GM18520 (cell line): ENCODE measurements at regions not wholly inside any gene's neighbourhood (a gene's known extent, or its start where the extent isn't known, plus 50 kb on each side); places are given as distances from the start of the nearest gene placed in this dataset.
"Not testable (repeated sequence)": the region's sequence is repeated elsewhere in the genome, so short reads cannot be mapped to it uniquely, and the experiment has no call there.

ENCODE experiments used
- ATAC-seq: cut with Tn5 transposase; IDR thresholded peaks from one replicate; pipeline ENCODE4 v1.9.1; 2021; ENCODE audit not compliant: unreplicated experiment

- ATAC-seq, result no peak
Observed at GRCh38 chrX:65971151-65971550, 68.7 kb downstream of the VSIG4 start.

DNA sequence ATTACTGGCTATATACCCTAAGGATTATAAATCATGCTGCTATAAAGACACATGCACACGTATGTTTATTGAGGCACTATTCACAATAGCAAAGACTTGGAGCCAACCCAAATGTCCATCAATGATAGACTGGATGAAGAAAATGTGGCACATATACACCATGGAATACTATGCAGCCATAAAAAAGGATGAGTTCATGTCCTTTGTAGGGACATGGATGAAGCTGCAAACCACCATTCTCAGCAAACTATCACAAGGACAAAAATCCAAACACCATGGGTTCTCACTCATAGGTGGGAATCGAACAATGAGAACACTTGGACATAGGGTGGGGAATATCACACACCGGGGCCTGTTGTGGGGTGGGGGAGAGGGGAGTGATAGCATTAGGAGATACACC, 72.7 kb downstream of the VSIG4 start:
- ATAC-seq, result not testable (repeated sequence)

DNA sequence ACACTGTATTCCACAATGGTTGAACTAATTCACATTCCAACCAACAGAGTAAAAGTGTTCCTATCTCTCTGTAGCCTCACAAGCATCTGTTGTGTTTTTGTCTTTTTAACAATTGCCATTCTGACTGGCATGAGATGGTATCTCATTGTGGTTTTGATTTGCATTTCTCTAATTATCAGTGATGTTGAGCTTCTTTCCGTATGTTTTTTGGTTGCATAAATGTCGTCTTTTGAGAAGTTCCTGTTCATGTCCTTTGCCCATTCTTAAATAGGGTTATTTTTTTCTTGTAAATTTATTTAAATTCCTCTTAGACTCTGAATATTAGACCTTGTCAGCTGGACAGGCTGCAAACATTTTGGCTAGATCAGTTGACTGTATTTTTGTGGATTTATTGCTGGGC, 78.2 kb downstream of the VSIG4 start:
- ATAC-seq, result no peak

DNA sequence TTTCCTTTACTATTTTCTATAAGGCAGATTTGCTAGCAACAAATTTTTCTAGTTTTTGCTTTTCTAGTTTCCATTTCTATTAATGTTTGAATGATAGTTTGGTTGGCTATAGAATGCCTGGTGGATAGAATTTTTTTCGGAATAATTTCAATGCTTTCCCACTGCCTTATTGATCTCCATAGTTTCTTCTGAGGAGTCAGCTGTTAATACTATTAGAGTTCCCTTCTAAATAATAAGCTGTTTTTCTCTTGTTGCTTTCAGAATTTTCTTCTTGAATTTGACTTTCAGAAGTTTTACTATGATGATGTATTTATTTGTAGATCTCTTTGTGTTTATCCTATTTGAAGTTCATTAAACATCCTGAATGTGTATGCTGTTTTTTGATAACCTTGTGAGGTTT, 91.8 kb downstream of the VSIG4 start:
- ATAC-seq, result no peak

DNA sequence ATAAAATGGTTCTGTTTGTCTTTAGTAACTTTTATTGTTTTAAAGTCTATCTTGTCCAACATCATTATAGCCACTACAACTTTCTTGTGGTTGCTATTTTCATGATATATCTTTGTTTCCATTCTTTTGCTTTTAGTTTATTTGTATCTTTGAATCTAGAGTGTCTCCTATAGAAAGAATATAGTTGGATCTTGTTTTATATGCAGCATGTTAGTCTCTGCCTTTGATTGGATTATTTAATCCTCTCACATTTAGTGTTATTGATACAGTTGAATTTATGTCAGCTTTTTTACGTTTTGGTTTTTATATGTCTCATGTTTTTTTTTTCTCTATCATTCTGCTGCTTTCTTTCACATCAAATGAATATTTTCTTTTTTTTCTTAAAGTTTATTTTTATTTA, 98.1 kb downstream of the VSIG4 start:
- no peak for ATAC-seq

- ATAC-seq, result no peak
Observed at GRCh38 chrX:65933085-65933589, 106.7 kb downstream of the VSIG4 start.

DNA sequence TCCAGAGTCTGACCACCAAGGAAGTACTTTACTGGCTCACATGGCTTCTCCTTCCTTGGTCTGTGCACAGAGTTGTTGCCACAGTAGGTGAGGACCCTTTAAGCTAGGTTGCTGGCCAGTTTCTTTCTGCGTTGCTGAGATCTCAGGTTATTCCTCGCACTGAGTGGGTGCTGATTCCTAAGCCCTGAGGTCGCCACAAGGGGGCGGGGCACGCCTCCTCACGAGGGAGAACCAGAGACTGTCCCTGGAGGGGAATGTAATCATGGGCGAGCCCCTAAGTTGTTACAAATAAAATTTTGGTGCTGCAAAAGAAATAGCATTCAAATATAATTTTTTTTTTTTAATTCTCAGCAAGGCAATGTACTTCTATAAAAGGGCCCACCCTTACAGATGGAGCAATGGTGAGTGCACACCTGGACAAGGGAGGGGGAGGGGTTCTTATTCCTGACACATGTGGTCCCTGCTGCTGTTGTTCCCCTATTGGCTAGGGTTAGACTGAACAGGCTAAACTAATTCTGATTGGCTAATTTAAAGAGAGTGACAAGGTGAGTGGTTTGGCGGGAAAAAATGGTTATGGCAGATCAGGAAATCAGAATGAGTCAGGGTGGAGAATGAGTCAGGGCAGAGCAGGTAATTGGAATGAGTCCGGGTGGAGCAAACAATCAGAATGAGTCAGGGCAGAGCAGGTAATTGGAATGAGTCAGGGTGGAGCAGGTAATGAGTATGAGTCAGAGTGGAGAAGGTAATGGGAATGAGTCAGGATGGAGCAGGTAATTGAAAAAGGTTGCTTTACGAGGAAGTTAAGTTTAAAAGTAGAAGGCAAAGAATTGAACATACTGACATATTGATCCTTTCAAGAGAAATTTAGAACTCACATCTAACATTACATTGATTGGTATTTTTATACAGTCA, 107.5 kb downstream of the VSIG4 start:
- no peak for ATAC-seq

DNA sequence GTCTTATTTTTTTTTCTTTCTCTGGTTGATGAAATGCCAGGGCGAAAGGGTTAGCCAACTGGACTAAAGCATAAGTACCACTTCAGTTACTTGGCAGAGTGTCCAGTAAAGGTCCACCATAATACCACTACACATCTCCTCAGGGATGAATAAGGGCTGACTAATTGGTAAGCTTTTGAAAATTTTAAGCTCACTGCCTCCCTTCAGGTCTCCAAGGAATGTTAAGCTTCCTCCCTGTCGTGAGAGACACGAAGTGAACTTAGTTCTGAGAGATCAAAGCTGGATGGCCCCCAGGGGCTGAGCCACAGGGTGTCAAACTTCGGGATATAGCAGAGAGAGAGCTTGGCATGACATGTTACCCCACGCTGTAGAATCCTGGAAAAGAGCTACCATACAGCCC, 111.4 kb downstream of the VSIG4 start:
- no peak for ATAC-seq

GRCh38 chrX:65927386-65927785, 112.5 kb downstream of the VSIG4 start:
- not testable (repeated sequence) for ATAC-seq

DNA sequence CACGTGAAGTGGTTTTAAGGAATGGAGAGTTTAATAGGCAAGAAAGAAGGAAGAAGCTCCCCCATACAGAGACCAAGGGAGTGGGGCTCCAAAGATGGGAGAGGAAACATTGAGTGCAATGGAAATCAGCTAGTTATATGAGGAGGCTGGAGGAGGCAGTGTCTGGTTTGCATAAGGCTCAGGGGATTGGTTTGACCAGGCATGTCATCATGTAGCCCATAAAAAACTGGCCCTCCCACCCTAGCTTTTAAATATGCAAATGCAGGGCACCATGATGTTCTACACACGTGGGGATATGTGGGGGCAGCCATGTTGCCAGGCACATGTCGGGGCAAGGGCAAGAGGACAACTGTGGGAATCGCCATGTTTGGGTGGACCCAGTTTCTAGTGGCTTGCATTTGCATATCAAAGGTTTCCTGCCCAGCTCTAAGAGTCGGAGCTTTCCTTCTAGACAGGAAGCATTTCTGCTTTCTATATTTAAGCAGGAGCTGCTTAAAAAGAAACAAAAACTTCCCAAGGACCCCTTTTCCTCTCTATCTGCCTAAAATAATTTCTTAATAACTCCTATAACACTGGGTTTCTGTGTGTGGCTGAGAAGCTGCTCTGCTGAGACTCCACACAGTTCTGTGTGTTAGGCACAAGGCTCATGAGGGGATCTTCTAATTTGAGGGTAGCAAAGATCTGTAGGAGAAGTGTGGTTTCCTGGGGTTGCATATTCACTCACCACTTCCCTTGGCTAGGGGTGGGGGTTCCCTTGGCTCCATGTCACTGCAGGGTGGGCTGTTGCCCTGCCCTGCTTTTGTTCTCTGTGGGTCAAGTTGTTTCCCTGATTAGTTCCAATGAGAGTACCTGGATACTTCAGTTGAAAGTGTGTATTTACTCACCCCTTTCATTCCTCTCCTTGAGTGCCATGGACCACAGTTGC, 113.5 kb downstream of the VSIG4 start:
- peak; percentile 46 for ATAC-seq

DNA sequence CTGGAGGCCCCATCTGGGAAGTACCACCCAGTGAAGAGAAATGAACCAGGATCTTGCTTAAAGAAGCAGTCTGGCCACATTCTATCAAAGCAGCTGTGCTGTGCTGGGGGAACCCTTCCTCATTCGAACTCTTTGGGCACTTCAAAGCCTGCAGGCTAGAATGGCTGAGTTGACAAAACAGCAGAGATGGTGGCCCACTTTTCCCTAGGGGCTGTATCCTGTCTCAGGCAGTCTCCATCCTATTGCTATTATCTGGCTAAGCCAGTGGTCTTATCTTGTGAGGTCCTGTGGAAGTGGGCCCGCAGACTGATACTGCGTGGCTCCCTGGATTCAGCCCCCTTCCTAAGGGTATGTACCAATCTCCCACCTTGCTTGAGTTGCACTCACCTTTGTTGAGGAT, 114.3 kb downstream of the VSIG4 start:
- ATAC-seq, result no peak

GRCh38 chrX:65925005-65925404, 114.9 kb downstream of the VSIG4 start:
- no peak for ATAC-seq

DNA sequence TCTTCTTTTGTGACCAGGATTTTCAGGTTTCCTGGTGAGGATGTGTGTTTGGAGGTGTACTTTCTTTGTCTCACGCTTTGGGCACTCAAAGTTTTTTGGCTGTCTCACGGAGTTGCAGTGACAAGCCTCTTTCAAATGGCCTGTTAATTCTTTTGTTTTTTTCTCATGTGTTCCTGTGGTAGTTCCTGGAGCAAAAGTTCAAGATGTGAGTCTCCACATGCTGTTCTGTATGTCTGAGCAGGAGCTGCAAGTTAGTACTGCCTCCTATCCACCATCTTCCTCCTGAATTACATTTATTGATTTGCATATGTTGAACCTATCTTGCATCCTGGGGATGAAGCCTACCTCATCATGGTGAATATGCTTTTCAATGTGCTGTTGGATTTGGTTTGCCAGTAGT, 118.5 kb downstream of the VSIG4 start:
- ATAC-seq, result no peak

DNA sequence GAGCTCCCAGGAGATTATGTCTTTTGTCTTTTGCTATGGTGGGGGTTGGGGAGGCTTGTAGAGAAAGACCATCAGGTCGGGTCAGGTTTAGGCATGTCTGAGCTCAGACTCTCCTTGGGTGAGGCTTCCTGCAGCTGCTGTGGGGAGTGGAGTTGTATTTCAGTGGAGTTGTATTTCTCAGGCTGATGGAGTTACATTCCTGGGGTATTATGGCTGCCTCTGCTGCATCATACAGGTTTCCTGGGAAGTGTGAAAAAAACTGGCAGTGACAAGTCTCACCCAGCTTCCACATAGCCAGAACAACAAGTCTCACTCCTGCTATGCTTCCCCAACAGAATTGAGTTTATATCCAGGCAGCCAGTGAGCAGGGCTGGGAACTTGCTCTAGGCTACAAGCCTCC, 119.3 kb downstream of the VSIG4 start:
- ATAC-seq, result no peak

- ATAC-seq, result no peak
Observed at GRCh38 chrX:65910899-65911298, 129.0 kb downstream of the VSIG4 start.

- ATAC-seq, result no peak
Observed at GRCh38 chrX:65903750-65904149, 136.1 kb downstream of the VSIG4 start.

- no peak for ATAC-seq
Observed at GRCh38 chrX:65902011-65902410, 137.9 kb downstream of the VSIG4 start.

GRCh38 chrX:65900850-65901844, 138.7 kb downstream of the VSIG4 start:
- ATAC-seq, result no peak

DNA sequence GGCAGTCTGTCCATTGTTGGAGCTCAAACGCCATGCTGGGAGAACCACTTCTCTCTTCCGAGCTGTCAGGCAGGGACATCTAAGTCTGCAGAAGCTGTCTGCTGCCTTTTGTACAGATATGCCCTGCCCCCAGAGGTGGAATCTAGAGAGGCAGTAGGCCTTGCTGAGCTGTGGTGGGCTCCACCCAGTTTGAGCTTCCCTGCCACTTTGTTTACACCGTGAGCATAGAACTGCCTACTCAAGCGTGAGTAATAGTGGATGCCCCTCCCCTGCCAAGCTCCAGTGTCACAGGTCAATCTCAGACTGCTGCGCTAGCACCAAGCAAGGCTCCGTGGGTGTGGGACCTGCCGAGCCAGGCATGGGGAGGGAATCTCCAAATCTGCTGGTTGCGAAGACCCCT, 145.7 kb downstream of the VSIG4 start:
- ATAC-seq, result no peak

DNA sequence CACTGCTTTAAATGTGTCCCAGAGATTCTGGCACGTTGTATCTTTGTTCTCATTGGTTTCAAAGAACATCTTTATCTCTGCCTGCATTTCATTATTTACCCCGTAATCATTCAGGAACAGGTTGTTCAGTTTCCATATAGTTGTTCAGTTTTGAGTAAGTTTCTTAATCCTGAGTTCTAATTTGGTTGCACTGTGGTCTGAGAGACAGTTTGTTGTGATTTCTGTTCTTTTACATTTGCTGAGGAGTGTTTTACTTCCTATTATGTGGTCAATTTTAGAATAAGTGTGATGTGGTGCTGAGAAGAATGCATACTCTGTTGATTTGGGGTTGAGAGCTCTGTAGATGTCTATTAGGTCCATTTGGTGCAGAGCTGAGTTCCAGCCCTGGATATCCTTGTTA, 148.1 kb downstream of the VSIG4 start:
- ATAC-seq, result not testable (repeated sequence)
